Gastroesophageal sphincter (tissue), 4 donors: ENCODE measurements at regions not wholly inside any gene's neighbourhood (a gene's known extent, or its start where the extent isn't known, plus 50 kb on each side); places are given as distances from the start of the nearest gene placed in this dataset.
"Not testable (repeated sequence)": the region's sequence is repeated elsewhere in the genome, so short reads cannot be mapped to it uniquely, and the experiment has no call there.

Source experiments
- ATAC-seq: fragments of 150-250 bp; one replicate; pipeline ENCODE4 v1.9.1; 2016; ENCODE audit warnings: mild to moderate bottlenecking, moderate library complexity
- H3K27ac ChIP-seq, 4 donors: fragments of 200-600 bp; sonication (generic) in 3 of 4; 1 replicate in 3 of 4; 2 replicates in 1 of 4; pipeline ENCODE4 v1.5.1; 2016 to 2019
- H3K27me3 ChIP-seq: fragments of 200-600 bp; sonication (generic); one replicate; pipeline ENCODE4 v1.5.1; 2019
- H3K36me3 ChIP-seq, 2 donors: fragments of 200-600 bp; sonication (generic); one replicate each; pipeline ENCODE4 v1.5.1; 2019; ENCODE audit warnings: control low read depth in 1 of 2
- H3K4me1 ChIP-seq, 3 donors: fragments of 200-600 bp; sonication (generic); 1 replicate in 2 of 3; 2 replicates in 1 of 3; pipeline ENCODE4 v1.5.1; 2016 to 2019; ENCODE audit warnings: control low read depth in 2 of 3
- H3K4me3 ChIP-seq, 2 donors: fragments of 200-600 bp; sonication (generic); one replicate each; pipeline ENCODE4 v1.5.1; 2019; ENCODE audit warnings: mild to moderate bottlenecking in 1 of 2, moderate library complexity in 1 of 2
- H3K9me3 ChIP-seq, 3 donors: fragments of 200-600 bp; sonication (generic); one replicate each; pipeline ENCODE4 v1.5.1; 2017 to 2019; ENCODE audit warnings: control low read depth in 2 of 3
- CTCF ChIP-seq, 4 experiments: fragments of 200-600 bp in 2 of 4; fragments of 450-650 bp in 2 of 4; sonication (generic) in 1 of 4; IDR thresholded peaks; one replicate each; pipeline ENCODE4 v1.5.1; 2017 to 2019; ENCODE audit warnings: antibody characterized with exemption in 4 of 4, mild to moderate bottlenecking in 2 of 4, moderate library complexity in 2 of 4
- EP300 ChIP-seq: sonication (generic); formaldehyde crosslinking; IDR thresholded peaks from one replicate; pipeline ENCODE4 v1.6.1; 2017; ENCODE audit warnings: antibody characterized with exemption, mild to moderate bottlenecking
- POLR2A ChIP-seq, 2 donors: fragments of 450-650 bp; IDR thresholded peaks; one replicate each; pipeline ENCODE4 v1.6.1; 2017; ENCODE audit warnings: antibody characterized with exemption in 2 of 2, mild to moderate bottlenecking in 2 of 2, moderate library complexity in 1 of 2
- POLR2AphosphoS5 ChIP-seq: sonication (generic); formaldehyde crosslinking; IDR thresholded peaks from one replicate; pipeline ENCODE4 v1.6.1; 2017; ENCODE audit warnings: antibody characterized with exemption
- WGBS, 2 donors: methylation state at CpG; one replicate each; pipeline ENCODE4 v1.1.5; 2018; ENCODE audit warnings: low coverage in 1 of 2; 5-methylcytosine and 5-hydroxymethylcytosine counted together

- Histone ChIP-seq H3K4me3 (no peak overlapping the region), H3K27me3 (peaks cover 5% of the 10 kb centered on the region), H3K9me3 (no peaks in the 10 kb centered on the region), H3K4me1 (no peaks in the 10 kb centered on the region), H3K36me3 (no peaks in the 10 kb centered on the region), H3K27ac (no peak overlapping the region)
- no peak for TF ChIP-seq CTCF (IDR thresholded peaks at IDR 0.05)
- TF ChIP-seq POLR2AphosphoS5: no peak
- no peak for TF ChIP-seq POLR2A (IDR thresholded peaks at IDR 0.05)
- TF ChIP-seq EP300: no peak
- ATAC-seq: no peak
- 61 to 83% methylated on average over 2 of the region's 2 CpGs for WGBS, 2 donors
Observed at GRCh38 chr14:101090976-101091375, 187.5 kb upstream of the RTL1 start.

- not testable (repeated sequence) for ATAC-seq, H3K9me3 ChIP-seq, H3K4me1 ChIP-seq, H3K4me3 ChIP-seq, H3K36me3 ChIP-seq, H3K27me3 ChIP-seq, H3K27ac ChIP-seq
- WGBS, 2 donors: 78 to 83% methylated on average over 5 to 6 of the region's 6 CpGs
Observed at GRCh38 chr14:101094916-101095315, 191.4 kb upstream of the RTL1 start.

- no peak for TF ChIP-seq POLR2AphosphoS5
- no peak for TF ChIP-seq POLR2A (IDR thresholded peaks at IDR 0.05)
- TF ChIP-seq EP300: no peak
- TF ChIP-seq CTCF (IDR thresholded peaks at IDR 0.05): no peak
- Histone ChIP-seq H3K9me3 (peaks cover 0 to 19% (median 0%) of the 10 kb centered on the region in 3 donors), H3K27me3 (peaks cover 12% of the 10 kb centered on the region), H3K4me3 (no peak overlapping the region), H3K36me3 (no peaks in the 10 kb centered on the region), H3K4me1 (no peaks in the 10 kb centered on the region), H3K27ac (no peak overlapping the region)
- WGBS, 2 donors: 84 to 89% methylated on average over 2 of the region's 2 CpGs
- ATAC-seq: no peak
Observed at GRCh38 chr14:101096551-101096950, 193.0 kb upstream of the RTL1 start.

- WGBS, 2 donors: 73 to 75% methylated on average over 2 to 3 of the region's 3 CpGs
- TF ChIP-seq EP300 (no peak), CTCF (IDR thresholded peaks at IDR 0.05) (no peak), POLR2AphosphoS5 (no peak), POLR2A (IDR thresholded peaks at IDR 0.05) (no peak)
- Histone ChIP-seq H3K4me1 (no peaks in the 10 kb centered on the region), H3K4me3 (no peak overlapping the region), H3K9me3 (peaks cover 0 to 22% (median 0%) of the 10 kb centered on the region in 3 donors), H3K27me3 (peaks cover 12% of the 10 kb centered on the region), H3K36me3 (no peaks in the 10 kb centered on the region), H3K27ac (no peak overlapping the region)
- ATAC-seq: no peak
Observed at GRCh38 chr14:101097109-101097793, 193.7 kb upstream of the RTL1 start.

GRCh38 chr14:101098177-101098576, 194.7 kb upstream of the RTL1 start:
- no peaks in the 10 kb centered on the region for H3K4me1 ChIP-seq
- TF ChIP-seq POLR2AphosphoS5 (no peak), EP300 (no peak), POLR2A (IDR thresholded peaks at IDR 0.05) (no peak), CTCF (IDR thresholded peaks at IDR 0.05) (no peak)
- H3K27me3 ChIP-seq: peaks cover 12% of the 10 kb centered on the region
- H3K9me3 ChIP-seq: peaks cover 0 to 22% (median 0%) of the 10 kb centered on the region in 3 donors
- no peak overlapping the region for H3K27ac ChIP-seq
- no peaks in the 10 kb centered on the region for H3K36me3 ChIP-seq
- H3K4me3 ChIP-seq: no peak overlapping the region
- ATAC-seq: no peak
- 52 to 66% methylated on average over 3 of the region's 3 CpGs for WGBS, 2 donors
